OCI-LY3 (cell line): ENCODE measurements at regions not wholly inside any gene's neighbourhood (a gene's known extent, or its start where the extent isn't known, plus 50 kb on each side); places are given as distances from the start of the nearest gene placed in this dataset.

Experiments
- CTCF ChIP-seq: fragments of 200-600, 300-600 bp; sonication (generic); IDR thresholded peaks from 2 replicates; pipeline ENCODE4 v1.5.1; 2014; ENCODE audit warnings: antibody characterized with exemption, low read length, low read depth
- EZH2phosphoT487 ChIP-seq: fragments of 200-600 bp; shearing (Covaris generic); IDR thresholded peaks from 2 replicates; pipeline ENCODE4 v1.6.1; 2018; ENCODE audit warnings: antibody characterized with exemption, mixed run types, low read depth

- TF ChIP-seq CTCF = no peak
- TF ChIP-seq EZH2phosphoT487 = no peak
Measured at GRCh38 chr12:66753810-66754209, 74.9 kb upstream of the GRIP1 start.
